CD14-positive monocyte (primary cell): ENCODE measurements at regions not wholly inside any gene's neighbourhood (a gene's known extent, or its start where the extent isn't known, plus 50 kb on each side); places are given as distances from the start of the nearest gene placed in this dataset.

Source experiments
- DNase-seq, 3 donors: peaks; one replicate each; pipeline ENCODE4 v3.0.0-alpha.2; 2011 to 2022
- H2AFZ ChIP-seq: 2 replicates; pipeline ENCODE4 v1.6.0; 2012; ENCODE audit warnings: mild to moderate bottlenecking, low read depth, low read length, inconsistent platforms; ENCODE audit not compliant: insufficient read depth, poor library complexity, severe bottlenecking
- H3K27ac ChIP-seq, 2 donors: 1 replicate in 1 of 2; 2 replicates in 1 of 2; pipeline ENCODE4 v1.5.1; 2012 to 2013; ENCODE audit warnings: low read length in 2 of 2, control low read depth in 1 of 2, inconsistent platforms in 1 of 2, low read depth in 1 of 2, mild to moderate bottlenecking in 1 of 2
- H3K27me3 ChIP-seq, 2 donors: one replicate each; pipeline versions ENCODE4 v1.6.0 to v1.6.1; 2011 to 2013; ENCODE audit warnings: low read length in 2 of 2; ENCODE audit not compliant: control insufficient read depth in 2 of 2, insufficient read depth in 2 of 2
- H3K36me3 ChIP-seq, 2 donors: replicated peaks in 1 of 2; 1 replicate in 1 of 2; 2 replicates in 1 of 2; pipeline versions ENCODE4 v1.5.1 to v1.6.1; 2012 to 2013; ENCODE audit warnings: low read length in 2 of 2, control low read depth in 1 of 2, inconsistent platforms in 1 of 2, mild to moderate bottlenecking in 1 of 2; ENCODE audit not compliant: insufficient read depth in 2 of 2, control insufficient read depth in 1 of 2
- H3K4me1 ChIP-seq, 2 donors: 1 replicate in 1 of 2; 2 replicates in 1 of 2; pipeline versions ENCODE4 v1.5.1 to v1.6.1; 2012 to 2013; ENCODE audit warnings: low read length in 2 of 2, control low read depth in 1 of 2, inconsistent platforms in 1 of 2, mild to moderate bottlenecking in 1 of 2, moderate library complexity in 1 of 2; ENCODE audit not compliant: insufficient read depth in 2 of 2, control insufficient read depth in 1 of 2
- H3K4me2 ChIP-seq: replicated peaks from 2 replicates; pipeline ENCODE3; 2012; ENCODE audit warnings: low read length, moderate library complexity, mild to moderate bottlenecking; ENCODE audit not compliant: poor library complexity, severe bottlenecking; ENCODE audit errors: extremely low read depth
- H3K4me3 ChIP-seq, 3 experiments: fragments of 200-600 bp in 1 of 3; sonication (generic) in 1 of 3; replicated peaks in 1 of 3; 1 replicate in 2 of 3; 2 replicates in 1 of 3; pipeline ENCODE4 v1.5.1; 2011 to 2013; ENCODE audit warnings: low read length in 3 of 3, mild to moderate bottlenecking in 3 of 3, control low read depth in 2 of 3, low read depth in 2 of 3, inconsistent platforms in 1 of 3, moderate library complexity in 1 of 3
- H3K79me2 ChIP-seq: 2 replicates; pipeline ENCODE4 v1.6.0; 2012; ENCODE audit warnings: mild to moderate bottlenecking, control low read depth, inconsistent platforms, low read length, moderate library complexity; ENCODE audit not compliant: insufficient read depth
- H3K9ac ChIP-seq: 2 replicates; pipeline ENCODE4 v1.6.0; 2017; ENCODE audit warnings: low read length, mild to moderate bottlenecking; ENCODE audit not compliant: insufficient read depth, poor library complexity, severe bottlenecking
- H3K9me3 ChIP-seq, 2 donors: replicated peaks in 1 of 2; 1 replicate in 1 of 2; 2 replicates in 1 of 2; pipeline versions ENCODE4 v1.5.1 to v1.6.1; 2012 to 2013; ENCODE audit warnings: low read length in 2 of 2, control low read depth in 1 of 2; ENCODE audit not compliant: control insufficient read depth in 1 of 2, insufficient read depth in 1 of 2
- H4K20me1 ChIP-seq: 2 replicates; pipeline ENCODE4 v1.6.0; 2012; ENCODE audit warnings: mild to moderate bottlenecking, low read length, control low read depth, moderate library complexity; ENCODE audit not compliant: insufficient read depth
- H3K27ac Mint-ChIP-seq, 7 donors: one replicate each; pipeline ENCODE4 v1.8.0; 2020; ENCODE audit warnings: mild to moderate bottlenecking in 7 of 7, mixed read lengths in 7 of 7, moderate library complexity in 6 of 7, inconsistent platforms in 2 of 7
- H3K27me3 Mint-ChIP-seq, 3 donors: one replicate each; pipeline ENCODE4 v1.8.0; 2021 to 2022; ENCODE audit warnings: low read depth in 3 of 3, mild to moderate bottlenecking in 3 of 3, mixed read lengths in 3 of 3, moderate library complexity in 3 of 3, inconsistent platforms in 1 of 3
- H3K36me3 Mint-ChIP-seq, 2 donors: one replicate each; pipeline ENCODE4 v1.8.0; 2020; ENCODE audit warnings: mixed read lengths in 2 of 2, inconsistent platforms in 1 of 2, mild to moderate bottlenecking in 1 of 2
- H3K4me1 Mint-ChIP-seq: one replicate; pipeline ENCODE4 v1.8.0; 2020; ENCODE audit warnings: mild to moderate bottlenecking, mixed read lengths
- H3K4me3 Mint-ChIP-seq, 2 donors: one replicate each; pipeline ENCODE4 v1.8.0; 2020; ENCODE audit warnings: mild to moderate bottlenecking in 2 of 2, mixed read lengths in 2 of 2, moderate library complexity in 1 of 2
- H3K9me3 Mint-ChIP-seq, 7 donors: one replicate each; pipeline ENCODE4 v1.8.0; 2020 to 2022; ENCODE audit warnings: mixed read lengths in 7 of 7, mild to moderate bottlenecking in 6 of 7, moderate library complexity in 6 of 7, inconsistent platforms in 2 of 7
- WGBS: methylation state at CpG from one replicate; pipeline ENCODE4 v1.1.5; 2013; ENCODE audit warnings: missing lambda C conversion rate; ENCODE audit not compliant: insufficient coverage; 5-methylcytosine and 5-hydroxymethylcytosine counted together
- intact Hi-C, 2 donors: fragments of 100-400 bp; cut with micrococcal nuclease; formaldehyde crosslinking; loops; one replicate each; pipeline versions ENCODE4 v1.15.0 to v1.15.1; 2023
- TF ChIP-seq, protein P1 (sequence below): fragments of 200-600 bp; IDR thresholded peaks from one replicate; pipeline ENCODE4 v1.8.0; 2022; ENCODE audit warnings: antibody characterized with exemption, mild to moderate bottlenecking

DNA sequence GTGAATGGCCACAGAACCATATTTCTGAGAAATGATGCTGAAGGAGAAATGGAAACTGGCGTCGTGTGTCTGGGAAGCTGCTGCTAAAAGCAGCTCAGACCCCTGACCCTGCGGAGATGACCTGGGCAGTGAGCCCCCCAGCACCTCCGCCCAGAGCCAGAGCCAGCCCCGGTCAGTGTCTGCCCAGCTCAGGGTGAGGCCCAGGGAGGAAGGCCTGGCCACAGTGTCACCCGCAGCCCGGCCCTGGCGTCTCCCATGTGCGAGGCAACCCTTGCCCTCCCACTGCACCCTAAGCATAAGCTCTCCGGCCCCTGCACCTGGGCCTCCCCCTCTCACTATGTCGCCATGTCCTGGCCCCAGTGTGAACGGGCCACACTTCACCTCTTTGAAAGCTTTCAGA lies 502.8 kb downstream of the EIPR1 start:
- Histone ChIP-seq H4K20me1 (no peaks in the 10 kb centered on the region), H2AFZ (no peak overlapping the region), H3K4me3 (no peak overlapping the region), H3K36me3 (no peaks in the 10 kb centered on the region), H3K27ac (no peak overlapping the region), H3K9me3 (no peaks in the 10 kb centered on the region), H3K9ac (no peak overlapping the region), H3K4me1 (no peaks in the 10 kb centered on the region), H3K79me2 (no peaks in the 10 kb centered on the region), H3K4me2 (no peak overlapping the region), H3K27me3 (no peaks in the 10 kb centered on the region)
- H3K4me3 Mint-ChIP-seq = no peak overlapping the region
- TF ChIP-seq, protein P1, sequence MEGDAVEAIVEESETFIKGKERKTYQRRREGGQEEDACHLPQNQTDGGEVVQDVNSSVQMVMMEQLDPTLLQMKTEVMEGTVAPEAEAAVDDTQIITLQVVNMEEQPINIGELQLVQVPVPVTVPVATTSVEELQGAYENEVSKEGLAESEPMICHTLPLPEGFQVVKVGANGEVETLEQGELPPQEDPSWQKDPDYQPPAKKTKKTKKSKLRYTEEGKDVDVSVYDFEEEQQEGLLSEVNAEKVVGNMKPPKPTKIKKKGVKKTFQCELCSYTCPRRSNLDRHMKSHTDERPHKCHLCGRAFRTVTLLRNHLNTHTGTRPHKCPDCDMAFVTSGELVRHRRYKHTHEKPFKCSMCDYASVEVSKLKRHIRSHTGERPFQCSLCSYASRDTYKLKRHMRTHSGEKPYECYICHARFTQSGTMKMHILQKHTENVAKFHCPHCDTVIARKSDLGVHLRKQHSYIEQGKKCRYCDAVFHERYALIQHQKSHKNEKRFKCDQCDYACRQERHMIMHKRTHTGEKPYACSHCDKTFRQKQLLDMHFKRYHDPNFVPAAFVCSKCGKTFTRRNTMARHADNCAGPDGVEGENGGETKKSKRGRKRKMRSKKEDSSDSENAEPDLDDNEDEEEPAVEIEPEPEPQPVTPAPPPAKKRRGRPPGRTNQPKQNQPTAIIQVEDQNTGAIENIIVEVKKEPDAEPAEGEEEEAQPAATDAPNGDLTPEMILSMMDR = no peak
- no peak overlapping the region for H3K27ac Mint-ChIP-seq
- WGBS = 85% methylated on average over 10 of the region's 12 CpGs
- H3K9me3 Mint-ChIP-seq = peaks cover 0 to 9% (median 3%) of the 10 kb centered on the region in 7 donors
- H3K27me3 Mint-ChIP-seq = peaks cover 0 to 3% (median 2%) of the 10 kb centered on the region in 3 donors
- intact Hi-C loops = no loop called here
- no peak for DNase-seq
- no peaks in the 10 kb centered on the region for H3K36me3 Mint-ChIP-seq
- no peaks in the 10 kb centered on the region for H3K4me1 Mint-ChIP-seq

DNA sequence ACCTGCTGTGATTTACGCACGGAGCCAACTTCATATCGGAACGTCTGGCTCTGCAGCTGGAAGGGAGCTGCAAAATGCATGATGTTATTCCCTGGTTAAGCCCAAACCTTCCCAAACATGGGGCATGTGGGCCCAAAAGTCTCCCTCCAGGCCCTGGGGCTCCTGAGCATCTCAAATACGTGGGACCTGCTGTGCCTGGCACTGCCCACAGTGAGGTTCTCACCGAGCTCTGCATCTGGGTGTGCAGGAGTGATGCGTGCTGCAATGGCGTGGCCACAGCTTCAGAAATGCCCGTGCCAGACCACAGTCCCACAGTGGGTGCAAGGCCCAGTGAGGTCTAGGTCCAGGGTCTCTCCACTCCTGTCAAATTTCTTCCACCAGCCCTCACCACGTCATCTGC lies 503.3 kb downstream of the EIPR1 start:
- no peak overlapping the region for H3K4me3 Mint-ChIP-seq
- no peak overlapping the region for H3K4me3 ChIP-seq
- H3K36me3 ChIP-seq = no peaks in the 10 kb centered on the region
- no peaks in the 10 kb centered on the region for H3K27me3 ChIP-seq
- H2AFZ ChIP-seq = no peak overlapping the region
- H3K9ac ChIP-seq = no peak overlapping the region
- H4K20me1 ChIP-seq = no peaks in the 10 kb centered on the region
- H3K9me3 ChIP-seq = no peaks in the 10 kb centered on the region
- H3K27ac Mint-ChIP-seq = no peak overlapping the region
- no peaks in the 10 kb centered on the region for H3K4me1 ChIP-seq
- H3K27ac ChIP-seq = no peak overlapping the region
- H3K36me3 Mint-ChIP-seq = no peaks in the 10 kb centered on the region
- no peak overlapping the region for H3K4me2 ChIP-seq
- DNase-seq = no peak
- H3K4me1 Mint-ChIP-seq = no peaks in the 10 kb centered on the region
- no peaks in the 10 kb centered on the region for H3K79me2 ChIP-seq
- intact Hi-C loops = no loop called here
- 83% methylated on average over 6 of the region's 10 CpGs for WGBS
- peaks cover 0 to 9% (median 3%) of the 10 kb centered on the region in 7 donors for H3K9me3 Mint-ChIP-seq
- peaks cover 0 to 3% (median 2%) of the 10 kb centered on the region in 3 donors for H3K27me3 Mint-ChIP-seq
- TF ChIP-seq, protein P1 = no peak
